LNCaP clone FGC (cell line): ENCODE measurements at regions not wholly inside any gene's neighbourhood (a gene's known extent, or its start where the extent isn't known, plus 50 kb on each side); places are given as distances from the start of the nearest gene placed in this dataset.

Experiments
- DNase-seq: peaks from one replicate; pipeline ENCODE4 v3.0.0-alpha.2; 2011; ENCODE audit warnings: low read depth
- H3K4me3 ChIP-seq: 2 replicates; pipeline ENCODE4 v1.5.1; 2011; ENCODE audit warnings: mild to moderate bottlenecking, low read depth, low read length, control low read depth
- TF ChIP-seq, protein P1 (sequence below): IDR thresholded peaks from 2 replicates; pipeline ENCODE4 v1.5.1; 2012; ENCODE audit warnings: mild to moderate bottlenecking; ENCODE audit not compliant: control insufficient read depth, insufficient read depth; ENCODE audit errors: extremely low read depth

- TF ChIP-seq, protein P1, sequence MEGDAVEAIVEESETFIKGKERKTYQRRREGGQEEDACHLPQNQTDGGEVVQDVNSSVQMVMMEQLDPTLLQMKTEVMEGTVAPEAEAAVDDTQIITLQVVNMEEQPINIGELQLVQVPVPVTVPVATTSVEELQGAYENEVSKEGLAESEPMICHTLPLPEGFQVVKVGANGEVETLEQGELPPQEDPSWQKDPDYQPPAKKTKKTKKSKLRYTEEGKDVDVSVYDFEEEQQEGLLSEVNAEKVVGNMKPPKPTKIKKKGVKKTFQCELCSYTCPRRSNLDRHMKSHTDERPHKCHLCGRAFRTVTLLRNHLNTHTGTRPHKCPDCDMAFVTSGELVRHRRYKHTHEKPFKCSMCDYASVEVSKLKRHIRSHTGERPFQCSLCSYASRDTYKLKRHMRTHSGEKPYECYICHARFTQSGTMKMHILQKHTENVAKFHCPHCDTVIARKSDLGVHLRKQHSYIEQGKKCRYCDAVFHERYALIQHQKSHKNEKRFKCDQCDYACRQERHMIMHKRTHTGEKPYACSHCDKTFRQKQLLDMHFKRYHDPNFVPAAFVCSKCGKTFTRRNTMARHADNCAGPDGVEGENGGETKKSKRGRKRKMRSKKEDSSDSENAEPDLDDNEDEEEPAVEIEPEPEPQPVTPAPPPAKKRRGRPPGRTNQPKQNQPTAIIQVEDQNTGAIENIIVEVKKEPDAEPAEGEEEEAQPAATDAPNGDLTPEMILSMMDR = no peak
- no peak overlapping the region for H3K4me3 ChIP-seq
- no peak for DNase-seq
Observed at GRCh38 chr11:106333678-106334077, 256.2 kb downstream of the AASDHPPT start.

GRCh38 chr11:106344394-106344793 lies 266.9 kb downstream of the AASDHPPT start:
- TF ChIP-seq, protein P1 = no peak
- no peak overlapping the region for H3K4me3 ChIP-seq
- DNase-seq = no peak

- DNase-seq = no peak
- no peak overlapping the region for H3K4me3 ChIP-seq
- TF ChIP-seq, protein P1 = no peak
Observed at GRCh38 chr11:106344966-106345365, 267.5 kb downstream of the AASDHPPT start.

DNA sequence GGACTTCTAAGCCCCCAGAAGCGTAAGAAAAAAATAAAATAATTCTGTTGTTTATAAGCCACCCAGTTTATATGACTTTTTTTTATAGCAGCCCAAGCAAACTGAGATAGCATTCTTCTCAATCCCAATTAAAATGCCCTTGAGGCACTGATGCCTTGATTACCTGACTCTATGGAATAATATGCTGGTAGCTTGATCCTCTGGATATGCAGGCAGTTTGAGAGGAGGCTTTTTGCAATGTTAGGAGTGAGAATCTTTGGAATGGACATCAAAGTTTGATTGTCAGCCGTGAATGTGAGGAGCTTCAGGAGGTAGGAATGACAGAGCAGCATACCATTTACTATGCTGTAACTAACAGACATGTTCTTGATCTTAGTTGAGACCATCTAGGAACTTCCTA lies 275.6 kb downstream of the AASDHPPT start:
- TF ChIP-seq, protein P1 = no peak
- DNase-seq = no peak
- H3K4me3 ChIP-seq = no peak overlapping the region

GRCh38 chr11:106369224-106369623 lies 291.8 kb downstream of the AASDHPPT start:
- TF ChIP-seq, protein P1 = no peak
- no peak overlapping the region for H3K4me3 ChIP-seq
- no peak for DNase-seq

DNA sequence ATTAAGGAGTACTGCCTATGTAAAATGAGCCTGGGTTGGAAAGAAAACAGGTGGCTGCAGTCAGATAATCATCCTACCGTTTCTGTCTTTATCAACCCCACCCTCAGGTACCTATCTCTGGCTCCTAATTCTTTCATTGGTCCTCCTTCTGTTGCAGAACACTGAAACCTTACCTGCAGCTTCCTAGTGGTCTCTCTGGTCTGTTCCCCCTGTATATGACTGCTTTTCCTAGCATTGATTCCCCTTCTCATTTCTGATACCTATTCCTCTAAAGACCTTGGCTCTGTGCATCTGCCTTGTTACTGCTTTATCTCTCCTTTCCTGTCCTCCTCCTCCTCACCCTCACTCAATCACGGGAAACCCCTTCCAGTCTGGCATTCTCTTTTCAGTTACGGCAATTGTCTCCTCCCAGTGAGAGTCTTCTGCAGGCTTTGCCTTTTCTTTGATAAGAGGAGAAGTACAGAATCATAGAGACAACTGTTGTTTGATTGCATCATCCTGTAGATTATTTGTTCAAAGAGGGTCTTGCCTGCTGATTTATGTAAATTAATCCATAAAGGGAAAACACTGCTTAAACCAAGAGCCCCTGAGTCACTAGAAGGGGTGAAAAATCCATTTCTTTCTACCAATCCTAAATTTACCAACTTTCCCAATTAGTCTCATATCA lies 301.2 kb downstream of the AASDHPPT start:
- H3K4me3 ChIP-seq = no peak overlapping the region
- TF ChIP-seq, protein P1 = no peak
- no peak for DNase-seq

- TF ChIP-seq, protein P1 = no peak
- DNase-seq = no peak
- H3K4me3 ChIP-seq = no peak overlapping the region
Observed at GRCh38 chr11:106379265-106379664, 301.8 kb downstream of the AASDHPPT start.
